K562 (cell line): ENCODE measurements at regions not wholly inside any gene's neighbourhood (a gene's known extent, or its start where the extent isn't known, plus 50 kb on each side); places are given as distances from the start of the nearest gene placed in this dataset.

ENCODE experiments used
- AFF4 ChIP-seq: sonication (generic); formaldehyde crosslinking; IDR thresholded peaks from 2 replicates; pipeline ENCODE4 v1.8.0; 2023; ENCODE audit warnings: mild to moderate bottlenecking, missing genetic modification reagents
- CGGBP1 ChIP-seq: fragments of 250-450 bp; sonication (Bioruptor Pico); IDR thresholded peaks from 2 replicates; pipeline ENCODE4 v1.9.0; 2021; ENCODE audit warnings: mild to moderate bottlenecking
- CXXC5 ChIP-seq: fragments of 250-450 bp; sonication (Bioruptor Pico); IDR thresholded peaks from 2 replicates; pipeline ENCODE4 v1.8.0; 2022; ENCODE audit warnings: inconsistent platforms, mild to moderate bottlenecking, moderate library complexity
- HMGXB4 ChIP-seq: sonication (generic); formaldehyde crosslinking; IDR thresholded peaks from 2 replicates; pipeline ENCODE4 v1.8.1; 2023; ENCODE audit warnings: mild to moderate bottlenecking, missing genetic modification reagents
- NFYB ChIP-seq: IDR thresholded peaks from 2 replicates; pipeline ENCODE4 v1.6.1; 2011; ENCODE audit warnings: mild to moderate bottlenecking, moderate library complexity; ENCODE audit not compliant: insufficient read length; ENCODE audit errors: extremely low read depth
- RHOXF2B ChIP-seq: fragments of 250-450 bp; sonication (Bioruptor Pico); conservative IDR thresholded peaks from 2 replicates; pipeline ENCODE4 v1.5.1; 2021
- TFE3 ChIP-seq: fragments of 450-650 bp; formaldehyde crosslinking; IDR thresholded peaks from 2 replicates; pipeline ENCODE4 v1.4.0; 2020; ENCODE audit warnings: mild to moderate bottlenecking, mixed read lengths
- ZNF318 ChIP-seq, 2 experiments: fragments of 450-650 bp; IDR thresholded peaks; 2 replicates each; pipeline ENCODE4 v1.6.1; 2016; ENCODE audit warnings: mild to moderate bottlenecking in 2 of 2, borderline replicate concordance in 1 of 2, low read depth in 1 of 2, moderate library complexity in 1 of 2

GRCh38 chr16:86761111-86762031 is 183.0 kb downstream of the FOXL1 start (continued):
- TF ChIP-seq ZNF318 (IDR thresholded peaks at IDR 0.05; ENCODE audit: borderline replicate concordance in 1 of 2, low read depth in 1 of 2): no peak
- TF ChIP-seq NFYB: no peak
- TF ChIP-seq CGGBP1 (CRISPR knock-in tag): no peak
- TF ChIP-seq TFE3 (CRISPR knock-in tag): no peak
- peak; percentile 38; the same call in 1 of the 2 replicates for TF ChIP-seq CXXC5 (CRISPR knock-in tag)
- no peak for TF ChIP-seq RHOXF2B (CRISPR knock-in tag)
- TF ChIP-seq AFF4 (CRISPR knock-in tag): no peak
- no peak for TF ChIP-seq HMGXB4 (CRISPR knock-in tag)
